HG02938 (cell line): ENCODE measurements at regions not wholly inside any gene's neighbourhood (a gene's known extent, or its start where the extent isn't known, plus 50 kb on each side); places are given as distances from the start of the nearest gene placed in this dataset.

Experiments
- ATAC-seq: cut with Tn5 transposase; IDR thresholded peaks from one replicate; pipeline ENCODE4 v1.9.1; 2021; ENCODE audit warnings: mild to moderate bottlenecking, moderate library complexity; ENCODE audit not compliant: unreplicated experiment

- ATAC-seq = no peak
These were observed 419.4 kb downstream of the UQCRFS1 start for GRCh38 chr19:28793391-28794168.

DNA sequence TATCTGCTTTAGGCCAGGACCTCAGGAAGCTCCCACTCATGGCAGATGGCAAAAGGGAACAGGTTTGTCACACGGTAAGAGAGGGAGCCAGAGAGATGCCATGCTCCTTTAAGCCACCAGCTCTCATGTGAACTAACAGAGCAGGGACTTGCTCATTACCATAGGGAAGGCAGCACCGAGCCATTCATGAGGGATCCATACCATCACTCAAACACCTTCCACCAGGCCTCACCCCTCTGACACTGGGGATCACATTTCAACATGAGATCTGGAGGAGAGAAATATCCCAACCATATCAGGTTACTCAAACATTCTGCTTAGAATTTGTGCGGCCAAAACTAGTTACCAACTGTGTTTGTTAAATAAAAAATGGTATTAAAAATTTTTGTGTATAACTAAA lies 427.0 kb downstream of the UQCRFS1 start:
- no peak for ATAC-seq

- no peak for ATAC-seq
These were observed 448.9 kb downstream of the UQCRFS1 start for GRCh38 chr19:28764066-28764465.

GRCh38 chr19:28746478-28746877 lies 466.5 kb downstream of the UQCRFS1 start:
- ATAC-seq = no peak

DNA sequence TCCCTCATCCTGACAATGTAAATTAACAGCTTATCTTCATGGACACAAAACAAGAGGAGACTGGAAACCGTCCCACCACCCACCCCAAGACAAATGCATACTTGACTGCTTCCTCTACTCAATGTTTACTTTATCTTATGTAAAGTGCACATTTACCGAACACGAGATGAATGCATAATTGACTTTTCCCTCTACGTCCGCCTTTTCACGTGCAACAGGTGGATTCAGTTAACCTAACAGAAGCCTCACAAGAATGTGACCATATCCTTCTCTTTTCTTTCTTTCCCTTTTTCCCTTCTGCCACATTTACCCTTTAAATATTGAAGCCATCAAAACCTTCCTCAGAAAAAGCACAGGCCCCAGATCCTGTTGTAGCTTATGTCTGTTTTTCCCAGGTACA lies 468.0 kb downstream of the UQCRFS1 start:
- no peak for ATAC-seq

DNA sequence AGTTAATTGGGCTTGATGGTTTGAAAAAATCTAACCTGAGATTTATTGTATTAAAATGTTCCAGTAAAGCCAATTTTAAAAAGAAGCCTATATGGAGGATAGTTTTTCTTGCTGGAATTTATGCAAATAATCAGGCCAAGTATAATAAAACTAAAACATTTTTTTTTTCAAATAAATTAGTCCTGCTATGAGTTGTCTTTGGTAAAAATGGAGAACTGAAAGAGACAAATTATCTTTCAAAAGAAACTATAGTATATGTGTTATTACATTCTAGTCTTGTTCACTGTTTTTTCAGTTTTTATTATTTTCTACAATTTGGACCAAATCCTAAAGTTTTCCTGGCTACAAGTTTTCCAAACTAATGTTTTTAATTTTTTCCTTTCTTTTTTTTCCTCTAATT lies 468.9 kb downstream of the UQCRFS1 start:
- no peak for ATAC-seq

GRCh38 chr19:28737021-28737895 lies 475.7 kb downstream of the UQCRFS1 start:
- ATAC-seq = no peak

- no peak for ATAC-seq
These were observed 476.4 kb downstream of the UQCRFS1 start for GRCh38 chr19:28736528-28736927.

DNA sequence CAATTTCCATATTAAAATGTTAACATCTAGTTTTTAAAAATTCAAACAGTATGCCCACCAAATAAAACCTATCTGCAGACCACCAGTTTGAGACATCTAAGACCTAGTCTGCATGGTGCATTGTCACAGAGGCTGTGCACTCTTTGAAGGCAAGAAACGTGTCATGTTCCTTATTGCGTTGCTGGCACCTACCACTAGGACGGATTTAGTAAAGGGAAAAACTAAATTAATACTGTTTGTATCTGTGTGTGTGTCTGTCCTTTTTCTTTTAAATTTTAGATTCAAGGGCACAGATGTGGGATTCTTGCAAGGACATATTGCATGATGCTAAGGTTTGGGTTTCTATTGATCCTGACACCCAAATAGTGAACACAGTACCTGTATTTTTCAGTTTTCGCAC lies 481.4 kb downstream of the UQCRFS1 start:
- no peak for ATAC-seq

DNA sequence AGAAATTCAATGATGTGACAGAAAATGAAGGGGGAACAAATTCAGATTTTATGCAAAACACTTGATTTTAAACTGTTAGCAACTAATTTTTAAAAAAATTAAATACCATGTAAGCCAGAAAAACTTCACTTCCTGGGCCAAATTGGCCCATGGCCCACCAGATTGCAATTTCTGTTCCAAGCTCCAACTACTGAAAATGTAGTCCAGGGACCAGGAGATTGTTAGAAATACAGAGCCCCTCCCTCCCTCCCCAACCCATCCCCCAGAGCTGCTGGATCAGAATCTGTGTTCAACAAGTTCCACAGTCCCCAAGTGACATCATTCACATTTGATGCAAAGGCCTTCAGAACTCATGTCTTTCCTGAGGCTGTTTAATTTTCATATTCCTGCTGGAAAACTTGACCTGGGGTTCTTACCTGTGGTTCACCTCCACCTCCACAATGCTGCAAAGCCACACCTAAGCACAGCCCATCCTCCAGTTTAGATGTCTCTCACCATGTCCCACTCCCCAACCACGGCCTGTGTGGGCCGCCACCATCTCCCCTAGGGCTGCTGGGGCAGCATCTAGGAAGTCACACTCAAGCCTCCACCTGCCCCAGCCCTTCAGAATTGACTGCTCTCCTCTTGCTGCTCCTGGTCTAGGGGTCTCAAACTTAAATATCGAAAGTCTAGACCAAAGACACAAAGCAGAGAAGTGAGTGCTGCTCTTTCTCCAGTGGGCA lies 482.0 kb downstream of the UQCRFS1 start:
- ATAC-seq = no peak

DNA sequence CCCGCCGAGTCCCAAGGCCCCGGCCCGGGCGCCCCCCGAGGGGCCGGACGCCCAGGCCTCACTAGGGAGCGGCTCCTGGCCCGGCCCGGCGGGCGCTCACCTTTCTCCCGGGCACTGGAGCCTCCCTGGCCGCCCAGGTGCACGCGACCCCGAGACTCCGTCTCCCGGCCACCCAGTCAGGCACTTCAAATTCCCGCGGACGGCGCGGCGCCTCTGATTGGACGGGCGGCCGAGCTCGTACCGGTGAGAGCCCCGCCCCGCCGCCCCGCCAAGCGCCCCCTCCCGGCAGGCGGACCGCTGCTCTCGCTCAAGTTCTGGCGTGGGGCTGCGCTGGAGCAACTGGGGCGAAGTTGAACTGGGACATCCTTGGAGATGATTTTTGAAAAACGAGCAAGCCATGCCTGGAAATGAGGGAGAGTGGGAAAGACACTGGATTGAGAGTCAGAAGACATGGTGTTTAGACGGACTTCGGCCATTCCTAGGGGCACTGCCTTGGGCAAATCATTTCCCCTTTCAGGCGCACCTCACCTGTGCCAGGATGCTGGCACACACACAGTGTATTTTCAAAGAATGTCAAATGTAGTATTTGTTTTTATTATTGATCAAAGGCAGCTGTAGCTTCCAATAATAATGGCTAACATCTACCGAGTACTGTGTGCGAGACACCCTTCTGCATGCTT lies 485.3 kb downstream of the UQCRFS1 start:
- no peak for ATAC-seq

DNA sequence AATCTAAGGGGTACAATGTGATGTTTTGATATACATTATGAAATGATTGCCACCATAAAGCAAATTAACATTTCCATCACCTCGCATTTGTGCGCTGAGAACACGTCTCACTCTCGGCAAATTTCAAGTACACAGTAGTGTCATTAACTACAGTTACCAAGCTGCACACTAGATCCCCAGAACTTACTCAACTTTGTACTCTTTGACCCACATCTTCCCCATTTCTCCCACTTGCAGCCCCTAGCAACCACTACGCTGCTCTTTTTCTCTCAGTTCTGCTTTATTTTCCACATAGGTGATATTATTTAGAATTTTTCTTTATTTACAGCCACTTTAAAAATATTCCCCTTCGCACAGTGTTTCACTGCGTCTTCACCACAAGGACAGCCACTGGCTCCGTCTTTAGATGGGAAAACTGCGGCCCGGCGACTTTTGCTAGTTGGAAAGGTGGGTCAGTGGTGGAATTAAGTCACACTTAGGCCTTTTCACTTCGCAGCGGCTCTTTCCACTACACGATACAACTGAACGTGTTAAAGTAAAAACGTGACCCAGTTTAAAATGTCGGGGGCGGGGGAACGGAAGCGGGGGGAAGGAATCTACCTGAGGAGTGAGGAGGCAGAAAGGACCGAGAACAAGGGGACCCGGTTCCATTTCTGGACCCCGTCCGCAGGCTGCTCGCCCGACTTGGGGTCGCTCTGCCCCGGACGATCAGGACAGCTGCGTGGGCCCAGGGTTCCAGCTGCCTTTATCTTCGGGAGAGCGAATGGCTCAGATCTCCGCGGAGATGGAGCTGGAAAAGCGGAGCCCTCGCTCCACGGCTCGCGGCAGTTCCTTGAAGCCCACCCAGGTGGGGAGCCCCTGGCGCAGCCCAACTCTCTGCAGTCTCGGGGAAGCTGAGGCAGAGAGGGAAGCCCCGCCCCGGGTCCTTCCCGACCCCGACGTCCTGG lies 486.1 kb downstream of the UQCRFS1 start:
- no peak for ATAC-seq

- no peak for ATAC-seq
These were observed 494.0 kb downstream of the UQCRFS1 start for GRCh38 chr19:28718909-28719308.

DNA sequence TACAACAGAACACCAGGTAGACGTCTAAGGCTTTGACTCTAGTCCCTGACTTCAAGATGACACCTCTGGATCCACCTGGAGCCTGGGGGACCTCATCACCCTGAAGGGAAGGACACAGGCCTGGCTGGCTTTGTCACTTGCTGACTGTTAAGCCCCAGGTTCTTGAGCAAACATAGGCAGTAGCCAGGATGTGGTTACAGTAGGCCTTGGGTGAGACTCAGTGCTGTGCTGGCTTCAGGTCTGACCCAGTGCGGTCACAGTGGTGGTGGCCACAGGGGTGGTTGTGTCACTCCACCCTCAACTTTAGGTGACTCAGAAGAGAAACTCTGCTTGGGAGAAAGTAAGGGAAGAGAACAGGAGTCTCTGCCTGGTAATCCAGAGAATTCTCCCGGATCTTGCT lies 497.8 kb downstream of the UQCRFS1 start:
- no peak for ATAC-seq

DNA sequence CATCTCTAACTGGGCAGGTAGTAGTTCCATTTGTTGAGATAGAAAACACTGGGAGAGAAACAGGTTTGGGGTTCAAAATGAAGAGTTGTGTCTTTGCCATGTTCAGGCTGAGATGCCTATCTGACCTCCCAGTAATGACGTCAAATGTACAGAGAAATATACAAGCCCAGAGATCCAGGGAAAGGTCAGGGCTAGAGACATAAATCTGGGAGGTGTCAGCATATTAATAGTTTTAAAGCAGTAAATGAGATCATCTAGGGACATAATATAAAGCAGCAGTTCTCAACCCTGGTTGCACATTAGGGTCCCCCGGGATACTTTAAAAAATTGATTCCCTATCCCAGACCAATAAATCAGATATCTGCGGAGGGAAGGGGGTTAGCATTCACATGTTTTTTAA lies 501.5 kb downstream of the UQCRFS1 start:
- ATAC-seq = no peak

DNA sequence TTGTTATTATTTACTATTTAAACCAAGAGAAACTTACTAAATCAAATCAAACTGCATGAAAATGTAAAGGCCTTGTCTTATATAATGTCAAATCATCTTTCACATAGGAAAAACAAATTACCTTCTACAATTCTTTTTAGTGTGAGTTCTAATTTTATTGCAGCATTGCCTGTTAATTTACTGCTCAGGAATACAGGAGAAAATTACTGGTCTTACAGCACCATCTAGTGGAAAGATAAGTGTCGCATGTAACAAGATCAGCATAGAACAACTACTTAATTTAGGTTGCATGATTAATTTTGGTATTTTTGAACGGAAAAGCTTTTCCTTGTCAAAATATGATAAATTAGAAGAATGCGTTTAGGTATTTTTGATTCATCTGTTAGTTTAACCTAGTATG lies 502.7 kb downstream of the UQCRFS1 start:
- ATAC-seq = no peak

DNA sequence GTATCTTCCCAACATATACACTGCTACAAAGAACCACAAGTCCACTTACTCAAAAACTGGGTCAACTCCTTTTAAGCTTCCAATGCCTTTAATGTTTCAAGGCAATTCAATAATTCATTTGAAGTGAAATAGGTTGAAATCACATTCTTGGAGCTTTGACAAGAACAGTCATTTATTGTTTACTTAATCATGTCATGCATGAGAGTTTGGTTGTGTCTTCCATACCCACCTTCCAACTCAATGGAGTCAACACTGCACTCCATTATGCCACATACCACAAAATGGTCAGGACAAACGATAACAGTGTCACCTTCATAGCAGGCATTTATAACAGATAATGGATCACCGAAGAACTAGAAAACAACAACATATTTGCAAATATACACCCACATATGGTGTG lies 506.3 kb downstream of the UQCRFS1 start:
- no peak for ATAC-seq

- ATAC-seq = no peak
These were observed 507.9 kb downstream of the UQCRFS1 start for GRCh38 chr19:28705008-28705407.

DNA sequence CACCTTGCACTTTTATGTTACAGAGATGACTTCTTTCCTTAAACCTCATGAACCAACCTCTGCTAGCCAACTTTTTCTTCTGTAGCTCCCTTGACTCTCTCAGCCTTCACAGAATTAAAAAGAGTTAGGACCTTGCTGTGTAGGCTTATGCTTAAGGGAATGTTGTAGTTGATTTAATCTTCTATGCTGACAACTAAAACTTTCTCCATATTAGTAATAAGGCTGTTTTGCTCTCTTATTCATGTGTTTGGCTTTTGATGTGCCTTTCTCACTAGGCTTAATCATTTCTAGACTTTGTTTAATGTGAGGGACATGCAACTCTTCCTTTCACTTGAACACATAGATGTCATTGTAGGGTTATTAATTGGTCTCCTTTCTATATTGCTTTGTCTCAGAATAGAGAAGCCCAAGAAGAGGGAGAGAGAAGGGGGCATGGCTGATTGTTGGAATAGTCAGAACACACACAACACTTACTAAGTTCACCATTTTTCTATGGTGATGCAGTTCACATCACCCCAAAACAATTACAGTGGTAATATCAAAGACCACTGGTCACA lies 509.5 kb downstream of the UQCRFS1 start:
- ATAC-seq = no peak

DNA sequence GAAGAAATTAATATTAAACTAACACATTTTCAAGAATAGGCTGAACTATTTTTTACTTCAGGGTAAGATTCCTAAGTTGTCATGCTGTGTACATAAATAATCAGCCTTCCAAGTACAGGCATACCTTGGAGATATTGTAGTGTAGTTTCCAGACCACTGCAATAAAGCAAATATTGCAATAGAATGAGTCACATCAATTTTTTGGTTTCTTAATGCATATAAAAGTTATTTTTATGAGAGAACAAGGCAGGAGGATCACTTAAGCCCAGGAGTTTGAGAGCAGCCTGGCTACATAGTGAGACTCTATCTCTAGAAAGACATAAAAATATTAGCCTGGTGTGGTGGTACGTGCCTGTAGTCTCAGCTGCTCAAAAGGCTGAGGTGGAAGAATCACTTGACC lies 511.5 kb downstream of the UQCRFS1 start:
- ATAC-seq = no peak
